ENCODE measurements at regions not wholly inside any gene's neighbourhood (a gene's known extent, or its start where the extent isn't known, plus 50 kb on each side); places are given as distances from the start of the nearest gene placed in this dataset.

DNA sequence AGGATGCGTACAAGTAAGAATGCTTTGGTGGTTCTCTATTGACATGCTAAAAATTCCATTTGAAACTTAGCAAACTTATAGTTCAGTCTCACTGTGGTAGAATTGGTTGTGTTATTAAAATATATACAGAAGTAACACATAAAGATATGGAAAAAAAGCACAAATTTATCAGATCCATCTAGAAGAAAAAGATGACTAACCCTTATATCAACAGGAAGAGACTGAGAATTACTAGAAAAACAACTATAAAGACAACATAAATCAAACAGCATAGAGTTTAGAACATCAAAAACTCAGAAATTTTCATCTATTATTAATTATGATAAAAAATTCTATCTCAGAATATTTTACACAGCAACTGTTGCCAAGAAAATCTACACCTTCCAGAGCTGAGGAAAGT is 491.0 kb downstream of the ETNK1 start:
- TF ChIP-seq, protein P1, sequence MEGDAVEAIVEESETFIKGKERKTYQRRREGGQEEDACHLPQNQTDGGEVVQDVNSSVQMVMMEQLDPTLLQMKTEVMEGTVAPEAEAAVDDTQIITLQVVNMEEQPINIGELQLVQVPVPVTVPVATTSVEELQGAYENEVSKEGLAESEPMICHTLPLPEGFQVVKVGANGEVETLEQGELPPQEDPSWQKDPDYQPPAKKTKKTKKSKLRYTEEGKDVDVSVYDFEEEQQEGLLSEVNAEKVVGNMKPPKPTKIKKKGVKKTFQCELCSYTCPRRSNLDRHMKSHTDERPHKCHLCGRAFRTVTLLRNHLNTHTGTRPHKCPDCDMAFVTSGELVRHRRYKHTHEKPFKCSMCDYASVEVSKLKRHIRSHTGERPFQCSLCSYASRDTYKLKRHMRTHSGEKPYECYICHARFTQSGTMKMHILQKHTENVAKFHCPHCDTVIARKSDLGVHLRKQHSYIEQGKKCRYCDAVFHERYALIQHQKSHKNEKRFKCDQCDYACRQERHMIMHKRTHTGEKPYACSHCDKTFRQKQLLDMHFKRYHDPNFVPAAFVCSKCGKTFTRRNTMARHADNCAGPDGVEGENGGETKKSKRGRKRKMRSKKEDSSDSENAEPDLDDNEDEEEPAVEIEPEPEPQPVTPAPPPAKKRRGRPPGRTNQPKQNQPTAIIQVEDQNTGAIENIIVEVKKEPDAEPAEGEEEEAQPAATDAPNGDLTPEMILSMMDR (IDR thresholded peaks at IDR 0.05; ENCODE audit: poor library complexity, severe bottlenecking): no peak
- TF ChIP-seq, protein P2, sequence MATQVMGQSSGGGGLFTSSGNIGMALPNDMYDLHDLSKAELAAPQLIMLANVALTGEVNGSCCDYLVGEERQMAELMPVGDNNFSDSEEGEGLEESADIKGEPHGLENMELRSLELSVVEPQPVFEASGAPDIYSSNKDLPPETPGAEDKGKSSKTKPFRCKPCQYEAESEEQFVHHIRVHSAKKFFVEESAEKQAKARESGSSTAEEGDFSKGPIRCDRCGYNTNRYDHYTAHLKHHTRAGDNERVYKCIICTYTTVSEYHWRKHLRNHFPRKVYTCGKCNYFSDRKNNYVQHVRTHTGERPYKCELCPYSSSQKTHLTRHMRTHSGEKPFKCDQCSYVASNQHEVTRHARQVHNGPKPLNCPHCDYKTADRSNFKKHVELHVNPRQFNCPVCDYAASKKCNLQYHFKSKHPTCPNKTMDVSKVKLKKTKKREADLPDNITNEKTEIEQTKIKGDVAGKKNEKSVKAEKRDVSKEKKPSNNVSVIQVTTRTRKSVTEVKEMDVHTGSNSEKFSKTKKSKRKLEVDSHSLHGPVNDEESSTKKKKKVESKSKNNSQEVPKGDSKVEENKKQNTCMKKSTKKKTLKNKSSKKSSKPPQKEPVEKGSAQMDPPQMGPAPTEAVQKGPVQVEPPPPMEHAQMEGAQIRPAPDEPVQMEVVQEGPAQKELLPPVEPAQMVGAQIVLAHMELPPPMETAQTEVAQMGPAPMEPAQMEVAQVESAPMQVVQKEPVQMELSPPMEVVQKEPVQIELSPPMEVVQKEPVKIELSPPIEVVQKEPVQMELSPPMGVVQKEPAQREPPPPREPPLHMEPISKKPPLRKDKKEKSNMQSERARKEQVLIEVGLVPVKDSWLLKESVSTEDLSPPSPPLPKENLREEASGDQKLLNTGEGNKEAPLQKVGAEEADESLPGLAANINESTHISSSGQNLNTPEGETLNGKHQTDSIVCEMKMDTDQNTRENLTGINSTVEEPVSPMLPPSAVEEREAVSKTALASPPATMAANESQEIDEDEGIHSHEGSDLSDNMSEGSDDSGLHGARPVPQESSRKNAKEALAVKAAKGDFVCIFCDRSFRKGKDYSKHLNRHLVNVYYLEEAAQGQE (IDR thresholded peaks at IDR 0.05; ENCODE audit: borderline replicate concordance): no peak
- TF ChIP-seq MXI1 (conservative IDR thresholded peaks at IDR 0.05; ENCODE audit: poor library complexity, severe bottlenecking) (no peak), TAF1 (IDR thresholded peaks at IDR 0.05; ENCODE audit: low read depth) (no peak), EP300 (conservative IDR thresholded peaks at IDR 0.05; ENCODE audit: poor library complexity, severe bottlenecking) (no peak)

All from neural cell (in vitro differentiated cells).